Neural cell (in vitro differentiated cells): ENCODE measurements at regions not wholly inside any gene's neighbourhood (a gene's known extent, or its start where the extent isn't known, plus 50 kb on each side); places are given as distances from the start of the nearest gene placed in this dataset.

ENCODE experiments used
- H2AFZ ChIP-seq: fragments of 200-600, 300-800 bp; sonication (generic), shearing (Covaris generic); 2 replicates; pipeline ENCODE4 v1.6.0; 2014; ENCODE audit warnings: low read depth, mild to moderate bottlenecking, antibody characterized with exemption, low read length, moderate library complexity
- H3F3A ChIP-seq: fragments of 200-600 bp; shearing (Covaris generic); 2 replicates; pipeline ENCODE4 v1.6.1; 2016; ENCODE audit warnings: mild to moderate bottlenecking, moderate library complexity, mixed read lengths, antibody characterized with exemption, low read length; ENCODE audit not compliant: insufficient read depth, poor library complexity, severe bottlenecking
- H3K27ac ChIP-seq: fragments of 200-600, 300-800 bp; sonication (generic), shearing (Covaris generic); 2 replicates; pipeline ENCODE4 v1.5.1; 2014; ENCODE audit warnings: mild to moderate bottlenecking, low read length, moderate library complexity
- H3K27me3 ChIP-seq: fragments of 300-800, 200-600 bp; sonication (generic), shearing (Covaris generic); 2 replicates; pipeline ENCODE4 v1.6.0; 2014; ENCODE audit warnings: mild to moderate bottlenecking, low read depth, low read length, moderate library complexity; ENCODE audit not compliant: insufficient read depth
- H3K36me3 ChIP-seq: fragments of 300-800, 200-600 bp; sonication (generic), shearing (Covaris generic); 2 replicates; pipeline ENCODE4 v1.5.1; 2014; ENCODE audit warnings: mild to moderate bottlenecking, antibody characterized with exemption, low read length, moderate library complexity; ENCODE audit not compliant: insufficient read depth
- H3K4me2 ChIP-seq: fragments of 300-800, 200-600 bp; sonication (generic), shearing (Covaris generic); 2 replicates; pipeline ENCODE4 v1.6.0; 2014; ENCODE audit warnings: mild to moderate bottlenecking, low read length
- H3K4me3 ChIP-seq: fragments of 300-800, 200-600 bp; sonication (generic), shearing (Covaris generic); 2 replicates; pipeline ENCODE4 v1.5.1; 2014; ENCODE audit warnings: mild to moderate bottlenecking, low read length, moderate library complexity
- H3K79me2 ChIP-seq: fragments of 200-600 bp; shearing (Covaris generic); replicated peaks from 2 replicates; pipeline ENCODE4 v1.6.0; 2014; ENCODE audit warnings: mild to moderate bottlenecking, low read length, moderate library complexity; ENCODE audit not compliant: insufficient read depth
- H3K9ac ChIP-seq: fragments of 300-800, 200-600 bp; sonication (generic), shearing (Covaris generic); 2 replicates; pipeline ENCODE4 v1.6.1; 2016; ENCODE audit warnings: mild to moderate bottlenecking, low read length, mixed read lengths
- H3K9me2 ChIP-seq: fragments of 200-600 bp; shearing (Covaris generic); 2 replicates; pipeline ENCODE4 v1.6.1; 2016; ENCODE audit warnings: mild to moderate bottlenecking, low read length, mixed read lengths; ENCODE audit not compliant: insufficient read depth
- H3K9me3 ChIP-seq: fragments of 200-600, 300-800 bp; sonication (generic), shearing (Covaris generic); 2 replicates; pipeline ENCODE4 v1.6.1; 2016; ENCODE audit warnings: mild to moderate bottlenecking, mixed run types, low read length, moderate library complexity, mixed read lengths
- H4K20me1 ChIP-seq: fragments of 200-600 bp; shearing (Covaris generic); 2 replicates; pipeline ENCODE4 v1.6.1; 2016; ENCODE audit warnings: mild to moderate bottlenecking, mixed run types; ENCODE audit not compliant: insufficient read depth
- CTCF ChIP-seq: fragments of 450-650 bp; IDR thresholded peaks from 2 replicates; pipeline ENCODE4 v1.5.1; 2014; ENCODE audit warnings: antibody characterized with exemption, mild to moderate bottlenecking, moderate library complexity; ENCODE audit not compliant: poor library complexity, severe bottlenecking
- EP300 ChIP-seq: fragments of 450-650 bp; conservative IDR thresholded peaks from 2 replicates; pipeline ENCODE4 v1.6.1; 2014; ENCODE audit warnings: antibody characterized with exemption, mild to moderate bottlenecking, moderate library complexity; ENCODE audit not compliant: poor library complexity, severe bottlenecking
- EZH2 ChIP-seq: fragments of 200-600, 300-800 bp; shearing (Covaris generic), sonication (generic); IDR thresholded peaks from 2 replicates; pipeline ENCODE4 v1.6.1; 2014; ENCODE audit warnings: antibody characterized with exemption, low read length, borderline replicate concordance, mild to moderate bottlenecking; ENCODE audit not compliant: insufficient read depth, poor library complexity, severe bottlenecking
- MXI1 ChIP-seq: fragments of 450-650 bp; conservative IDR thresholded peaks from 2 replicates; pipeline ENCODE4 v1.6.1; 2014; ENCODE audit warnings: antibody characterized with exemption, mild to moderate bottlenecking; ENCODE audit not compliant: poor library complexity, severe bottlenecking
- POLR2AphosphoS5 ChIP-seq: IDR thresholded peaks from 2 replicates; pipeline ENCODE4 v1.6.1; 2012
- RAD21 ChIP-seq: fragments of 450-650 bp; conservative IDR thresholded peaks from 2 replicates; pipeline ENCODE4 v1.6.1; 2014; ENCODE audit warnings: antibody characterized with exemption, mild to moderate bottlenecking, moderate library complexity
- REST ChIP-seq: IDR thresholded peaks from 2 replicates; pipeline ENCODE4 v1.6.1; 2012; ENCODE audit warnings: borderline replicate concordance
- SMC3 ChIP-seq: fragments of 450-650 bp; conservative IDR thresholded peaks from 2 replicates; pipeline ENCODE4 v1.6.1; 2014; ENCODE audit warnings: antibody characterized with exemption, mild to moderate bottlenecking, moderate library complexity; ENCODE audit not compliant: poor library complexity
- TAF1 ChIP-seq: IDR thresholded peaks from 2 replicates; pipeline ENCODE4 v1.6.1; 2012; ENCODE audit warnings: low read depth

GRCh38 chr13:61162106-61162505, 253.5 kb downstream of the PCDH20 start:
- Histone ChIP-seq H3K79me2 (no peaks in the 10 kb centered on the region), H3K27me3 (no peaks in the 10 kb centered on the region), H4K20me1 (no peaks in the 10 kb centered on the region), H3K27ac (no peak overlapping the region), H3K4me3 (no peak overlapping the region), H3K9me2 (no peaks in the 10 kb centered on the region), H3F3A (no peaks in the 10 kb centered on the region), H3K36me3 (no peaks in the 10 kb centered on the region), H3K4me2 (no peak overlapping the region), H2AFZ (no peak overlapping the region), H3K9ac (no peak overlapping the region), H3K9me3 (no peaks in the 10 kb centered on the region)
- no peak for TF ChIP-seq EP300
- no peak for TF ChIP-seq TAF1
- no peak for TF ChIP-seq MXI1
- no peak for TF ChIP-seq REST
- TF ChIP-seq POLR2AphosphoS5, result no peak
- TF ChIP-seq SMC3, result no peak
- TF ChIP-seq CTCF, result no peak
- no peak for TF ChIP-seq RAD21
- TF ChIP-seq EZH2, result no peak

- Histone ChIP-seq H3K9me2 (no peaks in the 10 kb centered on the region), H3K9ac (no peak overlapping the region), H3K27me3 (no peaks in the 10 kb centered on the region), H3K4me3 (no peak overlapping the region), H3K36me3 (no peaks in the 10 kb centered on the region), H3F3A (no peaks in the 10 kb centered on the region), H4K20me1 (no peaks in the 10 kb centered on the region), H2AFZ (no peak overlapping the region), H3K79me2 (no peaks in the 10 kb centered on the region), H3K4me2 (no peak overlapping the region), H3K27ac (no peak overlapping the region), H3K9me3 (no peaks in the 10 kb centered on the region)
- no peak for TF ChIP-seq CTCF
- TF ChIP-seq REST, result no peak
- TF ChIP-seq RAD21, result no peak
- no peak for TF ChIP-seq TAF1
- TF ChIP-seq EP300, result no peak
- TF ChIP-seq EZH2, result no peak
- no peak for TF ChIP-seq SMC3
- TF ChIP-seq POLR2AphosphoS5, result no peak
- no peak for TF ChIP-seq MXI1
These were observed 258.9 kb downstream of the PCDH20 start for GRCh38 chr13:61156753-61157152.
